ENCODE measurements at regions not wholly inside any gene's neighbourhood (a gene's known extent, or its start where the extent isn't known, plus 50 kb on each side); places are given as distances from the start of the nearest gene placed in this dataset.

DNA sequence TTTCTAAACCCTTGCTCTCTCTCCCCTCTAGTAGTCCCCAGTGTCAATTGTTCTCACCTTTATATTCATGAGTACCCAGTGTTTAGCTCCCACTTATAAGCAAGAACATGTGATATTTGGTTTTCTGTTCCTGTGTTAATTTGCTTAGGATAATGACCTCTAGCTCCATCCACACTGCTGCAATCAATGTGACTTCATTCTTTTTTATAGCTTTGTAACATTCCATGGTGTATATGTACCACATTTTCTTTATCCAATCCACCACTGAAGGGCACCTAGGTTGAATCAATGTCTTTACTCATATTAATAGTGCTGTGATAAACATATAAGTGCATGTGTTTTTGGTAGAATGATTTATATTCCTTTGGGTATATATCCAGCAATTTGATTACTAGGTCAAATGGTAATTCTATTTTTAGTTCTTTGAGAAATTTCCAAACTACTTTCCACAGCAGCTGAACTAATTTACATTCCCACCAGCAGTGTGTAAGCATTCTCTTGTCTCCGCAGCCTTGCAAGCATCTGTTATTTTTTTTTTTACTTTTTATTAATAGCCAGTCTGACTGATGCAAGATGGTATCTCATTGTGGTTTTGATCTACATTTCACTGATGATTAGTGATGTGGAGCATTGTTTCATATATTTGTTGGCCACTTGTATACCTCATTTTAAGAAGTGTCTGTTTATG, 277.8 kb downstream of the LTN1 start:
- no peak for TF ChIP-seq POLR2AphosphoS5 (IDR thresholded peaks at IDR 0.05)
- TF ChIP-seq CTCF (IDR thresholded peaks at IDR 0.05) = no peak
- no peak for TF ChIP-seq POLR2A (IDR thresholded peaks at IDR 0.05)
